H54 (cell line): ENCODE measurements at regions not wholly inside any gene's neighbourhood (a gene's known extent, or its start where the extent isn't known, plus 50 kb on each side); places are given as distances from the start of the nearest gene placed in this dataset.

Experiments used
- DNase-seq: peaks from one replicate; pipeline ENCODE4 v3.0.0; 2011; ENCODE audit warnings: low spot score, mixed read lengths; ENCODE audit not compliant: insufficient read length
- FAIRE-seq: peaks from 3 replicates; lab custom pipeline; 2011; peaks lifted over from hg19 to GRCh38; lab: Jason Lieb, UNC
- POLR2A ChIP-seq: IDR thresholded peaks from 2 replicates; pipeline ENCODE4 v1.6.1; 2011; ENCODE audit warnings: low read depth, mild to moderate bottlenecking, low read length

DNA sequence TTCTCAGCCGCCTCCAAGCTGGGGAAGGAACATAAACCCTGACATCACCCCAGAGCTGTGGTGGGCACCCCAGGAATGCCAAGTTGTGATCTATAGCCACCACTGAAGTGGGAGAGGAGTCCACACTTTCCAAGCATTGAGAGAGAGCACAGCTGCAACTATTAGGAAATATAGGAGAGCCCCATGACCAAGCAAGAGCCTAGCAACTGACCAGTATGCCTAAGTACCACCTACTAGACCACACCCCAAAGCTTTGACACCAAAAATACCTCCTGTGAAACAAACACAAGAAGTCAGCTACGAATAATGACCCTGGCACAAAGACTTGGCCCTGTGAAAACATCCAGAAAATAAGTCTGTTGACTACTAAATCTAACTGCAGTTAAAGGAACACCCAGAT is 804.1 kb upstream of the IGFBP3 start:
- no peak for FAIRE-seq
- no peak for TF ChIP-seq POLR2A
- no peak for DNase-seq

GRCh38 chr7:46723742-46724141 is 802.7 kb upstream of the IGFBP3 start:
- no peak for DNase-seq
- no peak for TF ChIP-seq POLR2A
- FAIRE-seq = no peak

GRCh38 chr7:46723003-46723402 is 801.9 kb upstream of the IGFBP3 start:
- no peak for TF ChIP-seq POLR2A
- no peak for FAIRE-seq
- no peak for DNase-seq

DNA sequence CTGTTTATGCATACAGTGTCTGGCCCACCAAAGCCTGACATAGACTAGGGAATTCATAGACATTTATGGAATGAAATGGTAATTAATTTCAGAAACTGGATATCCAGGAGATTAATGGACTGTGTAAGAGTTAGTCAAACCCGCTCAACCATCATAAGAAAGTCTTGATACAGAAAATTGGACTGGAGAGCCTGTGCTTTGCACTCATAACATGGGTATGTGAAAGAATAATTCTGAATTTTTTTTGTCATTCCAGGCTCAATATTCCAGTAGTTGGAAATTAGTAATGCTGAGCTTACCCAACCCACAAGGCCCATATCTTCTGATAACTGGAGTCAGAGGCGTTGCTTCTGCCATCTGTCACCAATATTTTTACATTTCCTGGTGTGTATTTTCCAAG is 799.7 kb upstream of the IGFBP3 start:
- TF ChIP-seq POLR2A = no peak
- FAIRE-seq = no peak
- no peak for DNase-seq

- no peak for TF ChIP-seq POLR2A
- no peak for FAIRE-seq
- no peak for DNase-seq
Measured at GRCh38 chr7:46719616-46720015, 798.5 kb upstream of the IGFBP3 start.

- no peak for TF ChIP-seq POLR2A
- FAIRE-seq (no peak), DNase-seq (no peak)
Measured at GRCh38 chr7:46716926-46717325, 795.9 kb upstream of the IGFBP3 start.

- no peak for TF ChIP-seq POLR2A
- FAIRE-seq = no peak
- DNase-seq = no peak
Measured at GRCh38 chr7:46715579-46715978, 794.5 kb upstream of the IGFBP3 start.

DNA sequence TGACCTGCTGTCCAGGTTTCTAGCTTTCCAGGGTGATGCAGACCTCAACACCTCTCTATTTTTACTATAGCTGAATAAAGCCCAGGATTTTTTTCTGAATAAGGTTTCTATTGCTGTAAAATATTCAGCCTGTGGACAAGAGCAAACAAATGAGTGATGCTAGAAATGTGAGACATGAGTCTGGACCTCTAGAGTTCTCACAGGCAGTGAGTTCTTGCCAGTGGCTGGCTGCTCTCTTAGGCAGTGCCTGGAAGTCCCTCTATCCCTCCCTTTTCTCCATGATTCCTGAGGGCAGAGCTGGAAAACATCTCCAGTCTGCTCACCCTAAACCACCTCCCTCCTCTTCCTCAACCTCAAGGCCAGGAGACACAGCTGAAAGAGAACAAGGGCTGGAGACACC is 793.8 kb upstream of the IGFBP3 start:
- DNase-seq (no peak), FAIRE-seq (no peak)
- TF ChIP-seq POLR2A = no peak

DNA sequence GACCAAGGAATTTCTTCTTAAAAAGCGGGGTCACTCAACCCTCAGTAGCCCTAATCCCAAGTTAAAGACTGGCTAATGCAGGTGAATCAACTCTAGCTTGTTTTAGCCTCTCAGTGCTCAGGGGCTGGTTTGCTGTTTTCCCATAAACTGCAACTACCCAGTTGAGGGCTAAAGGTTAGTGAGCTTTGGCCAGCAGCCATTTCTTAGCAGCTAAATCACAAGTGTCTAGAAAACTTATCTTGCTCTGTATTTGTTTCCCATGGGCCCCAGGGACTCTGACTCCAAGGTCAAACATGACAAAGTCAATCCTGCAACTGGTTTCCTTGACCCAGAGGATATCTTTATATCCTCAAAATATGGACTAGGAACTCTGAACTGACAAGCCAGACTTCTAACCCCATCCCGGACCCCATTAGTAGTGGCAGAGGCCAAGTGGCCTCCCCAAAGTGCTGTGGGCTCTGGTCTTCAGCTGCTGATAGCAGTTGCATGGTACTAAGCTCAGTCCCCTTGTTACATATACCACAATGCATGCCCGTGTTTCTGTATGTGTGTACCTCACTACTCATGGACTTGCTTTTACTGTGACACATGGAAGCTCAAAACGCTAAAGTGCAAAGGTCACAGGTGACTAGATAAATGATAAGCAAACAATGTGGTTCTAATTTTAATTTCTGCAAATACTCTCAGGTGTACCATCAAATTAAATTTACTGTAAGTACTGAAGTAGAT is 793.0 kb upstream of the IGFBP3 start:
- DNase-seq = no peak
- FAIRE-seq = no peak
- no peak for TF ChIP-seq POLR2A

GRCh38 chr7:46710927-46711326 is 789.9 kb upstream of the IGFBP3 start:
- FAIRE-seq = no peak
- no peak for TF ChIP-seq POLR2A
- DNase-seq = no peak

GRCh38 chr7:46707973-46708372 is 786.9 kb upstream of the IGFBP3 start:
- FAIRE-seq = no peak
- no peak for DNase-seq
- no peak for TF ChIP-seq POLR2A

- no peak for TF ChIP-seq POLR2A
- DNase-seq (no peak), FAIRE-seq (no peak)
Measured at GRCh38 chr7:46705386-46706255, 784.5 kb upstream of the IGFBP3 start.

GRCh38 chr7:46696741-46697140 is 775.7 kb upstream of the IGFBP3 start:
- DNase-seq (no peak), FAIRE-seq (peak; percentile 82)
- no peak for TF ChIP-seq POLR2A

DNA sequence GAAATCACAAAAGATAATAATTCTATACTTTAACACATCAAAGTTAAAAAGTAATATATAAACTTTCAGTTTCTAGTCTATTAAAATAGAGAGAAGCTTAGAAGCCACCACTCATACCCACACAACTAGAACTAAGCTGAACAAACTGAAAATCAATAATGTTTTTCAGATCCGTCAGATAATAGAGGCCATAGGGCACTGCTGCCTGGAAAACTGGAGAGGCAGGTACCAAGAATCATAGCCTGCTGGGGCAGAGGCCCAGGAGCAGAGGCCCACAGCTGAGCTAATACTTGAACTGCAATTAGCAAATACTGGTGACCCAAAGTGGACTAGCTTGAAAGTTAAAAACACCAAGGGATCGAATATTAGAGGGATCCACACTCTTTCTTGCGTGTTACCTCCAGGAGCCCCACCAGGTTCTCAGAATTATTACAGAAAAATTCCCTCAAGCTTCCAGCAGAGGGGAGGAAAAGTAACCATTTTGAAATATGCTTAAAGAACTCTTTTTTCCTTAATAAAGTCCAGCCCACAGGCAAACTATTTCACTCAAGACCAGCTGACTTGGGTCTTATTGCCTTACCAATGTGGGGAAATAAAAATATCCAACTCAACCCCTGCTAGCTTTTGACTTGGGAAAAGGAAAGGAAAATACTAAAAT is 774.1 kb upstream of the IGFBP3 start:
- no peak for TF ChIP-seq POLR2A
- no peak for DNase-seq
- peak; percentile 60 for FAIRE-seq
